ENCODE measurements at regions not wholly inside any gene's neighbourhood (a gene's known extent, or its start where the extent isn't known, plus 50 kb on each side); places are given as distances from the start of the nearest gene placed in this dataset.

- Histone ChIP-seq H3K27me3 (ENCODE audit: insufficient read depth, low read depth) (no peaks in the 10 kb centered on the region), H3K4me3 (no peak overlapping the region), H3K79me2 (ENCODE audit: low read depth) (no peaks in the 10 kb centered on the region), H3F3A (ENCODE audit: insufficient read depth, low read depth) (no peaks in the 10 kb centered on the region), H3K36me3 (ENCODE audit: low read depth) (no peaks in the 10 kb centered on the region), H3K9me3 (ENCODE audit: insufficient read depth, low read depth) (no peaks in the 10 kb centered on the region), H3K9me2 (ENCODE audit: insufficient read depth) (no peaks in the 10 kb centered on the region), H2AFZ (no peak overlapping the region), H3K4me2 (no peak overlapping the region), H3K4me1 (replicated peaks; ENCODE audit: insufficient read depth) (no peaks in the 10 kb centered on the region), H3K27ac (no peak overlapping the region), H4K20me1 (ENCODE audit: insufficient read depth) (no peaks in the 10 kb centered on the region; the same call in 1 of the 2 replicates)
- intact Hi-C loops (cut with micrococcal nuclease; ENCODE audit: unreplicated experiment): no loop called here
- CTCF ChIA-PET: no interaction called here
- TF ChIP-seq EZH2 (IDR thresholded peaks at IDR 0.05; ENCODE audit: low read depth) (no peak), CTCF (conservative IDR thresholded peaks at IDR 0.05) (no peak)
- no peak for DNase-seq
- POLR2A ChIA-PET (ENCODE audit: unreplicated experiment): no interaction called here
- BruUV-seq (replicated peaks): no TSS peak
Measured at GRCh38 chr3:24917908-24918307, 423.3 kb upstream of the THRB start.

- Histone ChIP-seq H3K79me2 (ENCODE audit: low read depth) (no peaks in the 10 kb centered on the region), H3K9me3 (ENCODE audit: insufficient read depth, low read depth) (no peaks in the 10 kb centered on the region), H3K9me2 (ENCODE audit: insufficient read depth) (no peaks in the 10 kb centered on the region), H2AFZ (no peak overlapping the region), H3K27ac (no peak overlapping the region), H3K4me1 (replicated peaks; ENCODE audit: insufficient read depth) (no peaks in the 10 kb centered on the region), H3K4me2 (no peak overlapping the region), H4K20me1 (ENCODE audit: insufficient read depth) (no peaks in the 10 kb centered on the region), H3K4me3 (no peak overlapping the region), H3F3A (ENCODE audit: insufficient read depth, low read depth) (no peaks in the 10 kb centered on the region), H3K27me3 (ENCODE audit: insufficient read depth, low read depth) (no peaks in the 10 kb centered on the region), H3K36me3 (ENCODE audit: low read depth) (no peaks in the 10 kb centered on the region)
- no peak for TF ChIP-seq CTCF (conservative IDR thresholded peaks at IDR 0.05)
- TF ChIP-seq EZH2 (IDR thresholded peaks at IDR 0.05; ENCODE audit: low read depth): no peak
- ChIA-PET POLR2A (ENCODE audit: unreplicated experiment) (no interaction called here), CTCF (no interaction called here)
- intact Hi-C loops (cut with micrococcal nuclease; ENCODE audit: unreplicated experiment): no loop called here
- BruUV-seq (replicated peaks): no TSS peak
- no peak for DNase-seq
Measured at GRCh38 chr3:24923570-24923969, 428.9 kb upstream of the THRB start.

- H4K20me1 ChIP-seq (ENCODE audit: insufficient read depth): no peaks in the 10 kb centered on the region
- no TSS peak for BruUV-seq (replicated peaks)
- CTCF ChIA-PET: no interaction called here
- no peaks in the 10 kb centered on the region for H3F3A ChIP-seq (ENCODE audit: insufficient read depth, low read depth)
- no peak overlapping the region for H3K4me2 ChIP-seq
- no peak overlapping the region for H3K4me3 ChIP-seq
- H3K9me3 ChIP-seq (ENCODE audit: insufficient read depth, low read depth): no peaks in the 10 kb centered on the region
- no peak for TF ChIP-seq EZH2 (IDR thresholded peaks at IDR 0.05; ENCODE audit: low read depth)
- TF ChIP-seq CTCF (conservative IDR thresholded peaks at IDR 0.05): no peak
- H3K27ac ChIP-seq: no peak overlapping the region
- H3K4me1 ChIP-seq (replicated peaks; ENCODE audit: insufficient read depth): no peaks in the 10 kb centered on the region
- POLR2A ChIA-PET (ENCODE audit: unreplicated experiment): no interaction called here
- H3K79me2 ChIP-seq (ENCODE audit: low read depth): no peaks in the 10 kb centered on the region
- no peaks in the 10 kb centered on the region for H3K36me3 ChIP-seq (ENCODE audit: low read depth)
- DNase-seq: no peak
- no peaks in the 10 kb centered on the region for H3K27me3 ChIP-seq (ENCODE audit: insufficient read depth, low read depth)
- H2AFZ ChIP-seq: no peak overlapping the region
- intact Hi-C loops (cut with micrococcal nuclease; ENCODE audit: unreplicated experiment): no loop called here
- H3K9me2 ChIP-seq (ENCODE audit: insufficient read depth): no peaks in the 10 kb centered on the region
Measured at GRCh38 chr3:24929521-24929920, 434.9 kb upstream of the THRB start.

All from PC-9 (cell line).